ENCODE measurements at regions not wholly inside any gene's neighbourhood (a gene's known extent, or its start where the extent isn't known, plus 50 kb on each side); places are given as distances from the start of the nearest gene placed in this dataset.
A peak's percentile ranks its signal among the peaks of the same experiment; 100 is the strongest.

- no peak for DNase-seq (ENCODE audit: low read depth)
- H3K4me3 ChIP-seq (ENCODE audit: low read depth, low read length), result no peak overlapping the region
- no peak for TF ChIP-seq CTCF (IDR thresholded peaks at IDR 0.05; ENCODE audit: low read depth, low read length, missing control alignments)
Observed at GRCh38 chr5:18091758-18092157, 457.5 kb downstream of the TAF11L14 start.

- DNase-seq (ENCODE audit: low read depth), result no peak
Observed at GRCh38 chr5:18095061-18095460, 460.8 kb downstream of the TAF11L14 start.

GRCh38 chr5:18097817-18098216, 463.6 kb downstream of the TAF11L14 start:
- DNase-seq (ENCODE audit: low read depth), result no peak
- no peak for TF ChIP-seq CTCF (IDR thresholded peaks at IDR 0.05; ENCODE audit: low read depth, low read length, missing control alignments)
- H3K4me3 ChIP-seq (ENCODE audit: low read depth, low read length), result no peak overlapping the region

More at GRCh38 chr5:18095061-18095460, 460.8 kb downstream of the TAF11L14 start:
- H3K4me3 ChIP-seq (ENCODE audit: low read depth, low read length), result no peak overlapping the region
- no peak for TF ChIP-seq CTCF (IDR thresholded peaks at IDR 0.05; ENCODE audit: low read depth, low read length, missing control alignments)

- no peak for DNase-seq (ENCODE audit: low read depth)
- no peak overlapping the region for H3K4me3 ChIP-seq (ENCODE audit: low read depth, low read length)
- TF ChIP-seq CTCF (IDR thresholded peaks at IDR 0.05; ENCODE audit: low read depth, low read length, missing control alignments), result no peak
Observed at GRCh38 chr5:18098691-18099090, 464.4 kb downstream of the TAF11L14 start.

- no peak for DNase-seq (ENCODE audit: low read depth)
- no peak for TF ChIP-seq CTCF (IDR thresholded peaks at IDR 0.05; ENCODE audit: low read depth, low read length, missing control alignments)
- H3K4me3 ChIP-seq (ENCODE audit: low read depth, low read length), result no peak overlapping the region
Observed at GRCh38 chr5:18099261-18099660, 465.0 kb downstream of the TAF11L14 start.

- no peak for DNase-seq (ENCODE audit: low read depth)
- TF ChIP-seq CTCF (IDR thresholded peaks at IDR 0.05; ENCODE audit: low read depth, low read length, missing control alignments), result no peak
- H3K4me3 ChIP-seq (ENCODE audit: low read depth, low read length), result no peak overlapping the region
Observed at GRCh38 chr5:18101532-18101931, 467.3 kb downstream of the TAF11L14 start.

GRCh38 chr5:18102733-18103132, 468.5 kb downstream of the TAF11L14 start:
- H3K4me3 ChIP-seq (ENCODE audit: low read depth, low read length), result no peak overlapping the region
- TF ChIP-seq CTCF (IDR thresholded peaks at IDR 0.05; ENCODE audit: low read depth, low read length, missing control alignments), result peak; percentile 4
- DNase-seq (ENCODE audit: low read depth), result no peak

Measured in GM12864 (cell line).